GM19324 (cell line): ENCODE measurements at regions not wholly inside any gene's neighbourhood (a gene's known extent, or its start where the extent isn't known, plus 50 kb on each side); places are given as distances from the start of the nearest gene placed in this dataset.

ENCODE experiments used
- ATAC-seq: cut with Tn5 transposase; IDR thresholded peaks from one replicate; pipeline ENCODE4 v1.9.1; 2021; ENCODE audit warnings: mild to moderate bottlenecking, moderate library complexity; ENCODE audit not compliant: unreplicated experiment, low FRiP score

DNA sequence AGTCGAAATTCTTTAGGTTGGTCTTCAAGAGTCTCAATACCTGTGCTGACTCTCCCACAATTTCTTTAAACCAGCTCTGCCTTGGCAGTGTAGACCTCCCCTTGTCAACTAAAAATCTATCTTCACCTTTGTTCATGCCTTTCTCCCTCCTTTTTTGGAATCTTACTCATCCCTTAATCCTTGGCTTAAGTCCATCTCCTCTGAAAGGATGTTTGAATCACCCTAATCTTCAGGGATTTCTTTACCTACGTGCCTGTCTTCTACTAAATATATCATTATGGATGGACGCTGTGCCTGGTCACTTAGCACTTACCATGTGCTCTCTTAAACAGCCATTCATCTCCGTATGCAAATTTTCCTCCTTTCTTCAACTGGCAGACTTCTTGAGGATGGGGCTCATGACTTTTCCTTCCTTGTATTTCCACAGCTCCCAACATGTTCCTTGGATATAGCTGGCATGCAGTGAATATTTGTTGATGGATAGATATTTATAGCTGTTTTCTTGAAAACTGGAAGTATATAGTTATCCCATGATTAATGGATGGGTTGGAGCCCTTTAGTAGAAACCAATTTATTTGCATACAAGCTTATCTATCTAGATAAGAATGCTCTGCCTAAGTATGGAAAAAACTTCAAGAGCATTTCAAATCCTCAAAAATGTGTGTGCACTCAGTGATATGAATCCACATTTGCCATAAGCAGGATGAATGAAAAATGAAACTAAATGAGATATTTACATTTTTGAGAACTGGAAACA lies 166.6 kb downstream of the SPRY1 start:
- no peak for ATAC-seq

DNA sequence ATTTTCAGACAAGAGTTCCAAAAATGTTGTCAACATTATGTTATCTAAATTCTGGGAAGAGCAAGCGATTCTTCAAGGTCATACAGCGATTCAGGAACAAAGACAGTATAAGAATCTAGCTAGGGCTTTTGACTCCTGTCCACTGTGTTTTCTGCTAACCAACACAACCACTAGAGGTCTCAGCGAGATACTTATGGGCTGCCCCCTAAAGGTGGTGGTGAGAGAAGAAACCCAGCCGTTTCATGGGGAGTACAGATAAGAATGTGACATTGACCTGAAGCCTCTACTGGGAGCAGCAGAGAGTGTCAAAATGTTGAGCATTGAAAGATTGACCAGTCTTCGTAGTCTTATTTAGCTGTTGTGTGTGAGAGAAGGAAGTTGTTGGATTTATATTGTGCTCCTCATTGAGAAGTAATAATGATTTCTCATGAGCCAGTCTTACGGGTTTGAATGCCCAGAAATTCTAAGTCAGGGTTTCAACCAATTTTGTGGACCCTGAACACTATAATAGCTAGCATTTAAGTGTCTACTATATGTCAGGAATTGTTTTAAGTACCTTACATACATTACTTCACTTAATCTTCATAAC lies 168.3 kb downstream of the SPRY1 start:
- peak; percentile 98 for ATAC-seq

DNA sequence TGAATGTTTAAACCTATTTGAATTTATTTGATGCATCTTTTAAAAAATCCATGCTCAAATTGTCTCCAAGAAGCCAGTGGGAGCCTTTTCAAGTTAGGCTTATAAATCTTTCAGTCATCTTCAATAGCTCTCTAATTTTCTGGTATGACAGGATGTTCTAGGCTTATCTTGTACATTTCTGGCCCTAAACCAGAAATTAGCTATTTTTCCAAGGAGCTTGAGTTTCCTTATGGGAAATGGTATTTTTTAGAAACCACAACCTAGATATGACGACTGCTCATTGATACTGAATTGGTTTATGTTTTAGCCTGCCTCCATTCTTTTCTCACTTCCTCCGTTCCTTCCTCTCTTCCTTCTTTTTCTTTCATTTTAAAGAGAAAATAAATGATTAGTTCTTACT lies 172.3 kb downstream of the SPRY1 start:
- no peak for ATAC-seq

DNA sequence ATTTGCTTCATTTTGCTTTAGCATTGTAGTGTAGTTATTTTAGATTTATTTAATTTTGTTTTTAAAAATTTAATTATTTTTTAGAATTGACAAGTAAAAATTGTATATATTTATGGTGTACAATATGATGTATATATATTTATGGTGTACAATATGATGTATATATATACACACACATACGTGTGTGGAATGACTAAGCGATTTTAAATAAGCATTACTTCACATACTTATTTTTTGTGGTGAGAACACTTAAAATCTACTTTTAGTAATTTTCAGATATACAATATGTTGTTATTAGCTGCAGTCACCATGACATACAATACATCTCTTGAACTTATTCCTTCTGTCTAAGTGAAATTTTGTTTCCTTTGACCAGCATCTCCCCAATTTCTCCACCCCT lies 172.9 kb downstream of the SPRY1 start:
- no peak for ATAC-seq

DNA sequence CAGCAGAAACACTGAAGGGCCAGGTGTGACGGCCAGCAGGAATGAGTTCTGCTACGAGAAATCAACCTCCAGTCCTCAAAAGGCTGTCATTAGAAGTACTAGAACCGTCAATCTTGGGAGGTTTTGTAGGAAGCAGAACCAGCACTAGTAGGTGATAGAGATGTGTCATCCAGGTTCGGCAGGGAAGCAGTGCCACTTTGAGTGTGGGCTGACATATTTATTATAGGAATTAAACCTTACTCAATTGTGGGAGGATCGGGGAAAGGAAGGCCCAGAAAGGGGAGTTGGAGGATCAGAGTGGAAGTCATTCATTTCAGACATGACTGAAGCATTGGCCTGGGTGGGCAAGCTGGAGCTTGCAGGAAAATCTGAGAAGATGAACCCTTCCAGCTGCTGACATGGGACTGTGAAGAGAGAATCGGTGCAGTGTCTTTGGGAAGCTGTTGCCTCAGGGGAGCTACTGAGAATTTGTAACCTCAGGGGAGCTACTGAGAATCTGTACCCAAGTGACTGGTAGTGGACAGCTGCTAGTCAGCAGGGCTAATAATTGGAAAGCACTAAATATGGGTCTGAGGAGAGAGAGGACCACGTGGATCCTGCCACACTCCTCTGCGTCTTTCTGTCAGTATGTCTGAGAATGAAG lies 177.4 kb downstream of the SPRY1 start:
- no peak for ATAC-seq

DNA sequence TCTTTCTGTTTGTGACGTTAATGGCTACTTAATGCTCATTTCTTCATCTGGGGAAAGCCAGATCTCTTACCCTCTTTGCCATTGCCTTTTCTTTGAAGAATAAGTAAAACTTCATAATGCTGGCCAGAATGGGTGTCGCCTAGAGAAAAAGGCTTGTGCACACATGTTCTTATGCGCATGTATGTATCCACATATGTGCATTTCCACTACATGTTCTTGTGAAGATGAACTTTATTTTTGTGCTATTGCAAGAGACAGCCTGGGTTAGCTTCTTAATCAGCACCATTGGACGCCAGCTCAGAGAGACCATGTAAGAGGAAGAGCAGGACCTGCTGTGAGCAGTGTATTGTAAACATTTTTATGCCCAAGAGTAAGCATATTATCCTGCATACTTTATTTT lies 178.7 kb downstream of the SPRY1 start:
- no peak for ATAC-seq

DNA sequence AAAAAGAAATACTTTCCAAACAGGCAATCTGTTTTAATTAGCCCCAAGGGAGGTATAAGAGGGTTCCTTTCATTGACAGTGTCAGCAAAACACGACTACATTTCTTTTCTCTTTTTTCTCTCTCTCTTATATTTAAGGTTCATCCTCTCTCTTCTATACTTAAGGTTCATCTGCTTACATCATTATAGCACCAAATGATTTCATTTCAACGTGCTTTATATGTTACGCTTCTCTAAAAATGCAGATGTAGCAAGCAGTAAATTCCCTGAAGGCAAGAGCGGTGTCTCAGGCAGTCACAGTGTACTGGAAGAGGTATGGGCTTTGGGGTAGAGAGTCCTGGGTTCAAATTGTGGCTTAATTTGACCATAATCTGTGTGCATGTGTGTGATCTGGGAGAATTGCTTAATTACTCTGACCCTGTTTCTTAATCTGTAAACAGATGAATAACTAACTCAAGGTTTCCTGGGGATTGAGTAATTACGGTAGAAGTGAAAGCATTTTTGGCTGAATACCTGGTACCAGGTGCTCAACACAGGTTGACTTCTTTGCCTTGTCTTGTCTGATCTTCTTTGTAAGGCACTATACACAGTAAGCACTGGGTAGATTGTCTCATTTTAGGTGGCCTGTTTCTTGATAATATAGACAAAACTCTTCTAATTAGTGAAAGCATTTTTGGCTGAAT lies 180.8 kb downstream of the SPRY1 start:
- no peak for ATAC-seq

DNA sequence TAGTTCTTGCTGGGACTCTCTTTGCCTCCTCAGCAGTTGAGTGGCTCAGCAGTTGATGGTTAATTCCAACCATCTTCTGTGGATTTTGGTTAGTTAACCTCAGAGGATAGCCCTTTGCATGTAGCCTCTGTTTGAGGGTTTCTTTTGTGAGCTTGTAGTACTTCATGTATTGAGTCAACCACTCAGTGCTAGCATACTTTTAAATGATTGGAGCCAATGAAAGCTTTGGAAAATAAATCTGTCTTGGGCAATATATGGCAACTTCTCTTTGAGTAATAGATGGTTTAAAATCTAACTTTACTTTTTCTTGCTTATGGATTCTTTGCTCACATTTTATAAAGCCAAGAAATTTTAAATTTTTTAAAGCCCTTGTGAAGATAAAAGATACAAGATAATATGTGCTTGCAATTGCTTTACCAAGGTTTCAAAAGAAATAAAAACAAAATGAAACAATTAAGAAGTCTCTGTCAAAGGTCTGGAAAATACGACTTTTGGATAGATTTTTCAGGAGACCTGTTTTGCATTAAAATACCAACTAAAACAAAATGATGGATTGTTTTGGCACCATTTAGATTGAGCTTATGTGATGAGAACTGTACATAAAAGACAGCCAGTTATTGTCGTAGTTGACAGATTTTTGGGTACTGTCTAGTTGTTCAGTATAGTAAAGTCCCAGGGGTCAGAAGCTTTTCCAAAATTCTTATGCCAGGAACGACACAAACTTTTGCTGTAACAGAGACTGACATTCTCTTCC lies 181.9 kb downstream of the SPRY1 start:
- ATAC-seq, result no peak

DNA sequence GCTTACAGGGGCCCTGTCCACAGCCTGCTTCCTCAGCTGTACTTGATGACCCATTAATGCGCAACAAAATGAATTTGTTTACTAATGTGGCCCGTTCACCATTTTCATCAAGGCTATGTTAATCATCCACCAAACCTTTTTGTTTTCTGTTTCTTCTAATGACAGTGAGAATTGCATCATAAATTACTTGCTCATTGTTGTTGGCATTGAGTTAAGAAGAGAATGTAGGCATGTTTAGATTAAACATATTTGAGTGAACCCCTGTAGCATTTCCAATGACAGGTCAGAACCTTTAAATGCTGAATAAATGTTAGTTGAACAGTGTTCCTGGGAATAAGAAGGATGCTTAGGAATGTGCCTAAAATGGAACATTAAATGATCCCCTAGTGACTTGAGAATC lies 183.4 kb downstream of the SPRY1 start:
- ATAC-seq, result no peak

DNA sequence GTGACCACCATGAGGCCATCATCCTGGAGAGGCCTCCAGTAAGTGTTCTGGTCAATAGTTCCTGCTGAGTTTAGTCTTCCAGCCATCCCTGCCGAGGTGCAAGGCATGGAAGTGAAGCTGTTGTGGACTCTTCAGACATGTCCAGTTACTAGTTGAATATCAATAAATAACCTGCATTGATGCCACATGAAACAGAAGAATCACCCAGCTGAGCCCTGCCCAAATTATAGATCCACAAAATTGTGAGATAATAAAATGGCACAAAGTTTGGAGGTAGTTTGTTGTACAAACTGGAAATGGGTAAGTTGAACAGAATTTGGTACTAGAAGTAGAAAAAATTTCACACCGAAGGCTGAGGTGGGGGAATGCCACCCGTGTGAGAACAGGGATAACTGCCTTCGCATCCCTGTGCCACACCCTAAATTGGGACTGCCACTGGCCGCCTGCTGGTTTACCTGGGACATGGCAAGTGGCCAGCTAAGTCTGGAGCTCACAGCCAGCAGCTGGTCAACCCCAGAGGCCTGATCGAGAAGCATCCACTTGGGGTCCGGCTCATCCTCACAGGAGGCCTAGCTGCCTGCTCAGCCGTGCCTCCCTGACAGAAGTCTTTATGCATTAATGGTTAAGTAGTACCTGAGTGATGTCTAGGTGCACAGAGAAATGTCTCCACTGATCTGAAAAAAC lies 184.5 kb downstream of the SPRY1 start:
- ATAC-seq, result no peak

DNA sequence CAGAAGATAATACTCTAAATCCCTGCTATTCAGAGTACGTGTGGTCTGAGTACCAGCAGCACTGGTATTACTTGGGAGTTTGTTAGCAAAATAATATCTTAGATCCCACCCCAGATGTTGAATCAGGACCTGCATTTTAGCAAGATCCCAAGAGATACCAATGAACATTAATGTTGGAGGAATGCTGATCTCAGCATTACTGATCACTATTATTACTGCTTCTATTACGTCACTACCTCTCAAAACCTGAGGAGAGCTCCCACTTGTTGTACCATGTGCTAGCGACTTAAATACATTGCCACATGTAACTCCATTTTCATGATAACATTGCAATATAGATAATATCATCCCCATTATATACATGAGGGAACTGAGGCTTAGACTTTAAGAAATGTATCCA lies 185.2 kb downstream of the SPRY1 start:
- no peak for ATAC-seq

DNA sequence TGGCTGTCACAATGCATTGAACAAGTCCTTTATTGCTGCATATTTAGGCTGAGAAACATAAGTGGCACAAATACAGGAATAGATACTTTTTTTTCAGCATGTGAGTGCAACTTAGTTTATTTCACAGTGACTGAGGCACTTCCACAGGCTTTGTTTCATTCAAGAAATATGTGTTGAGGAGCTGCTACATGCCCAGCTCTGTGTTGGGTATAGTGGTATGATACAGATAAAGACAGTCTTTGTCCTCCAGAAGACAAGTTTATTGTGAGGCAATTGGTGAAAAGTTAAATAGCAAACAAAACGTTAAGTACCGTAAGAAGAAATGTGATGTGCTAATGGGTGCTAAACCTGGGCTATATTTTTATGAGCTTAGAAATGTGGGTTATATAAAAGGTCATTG lies 186.4 kb downstream of the SPRY1 start:
- ATAC-seq, result no peak

DNA sequence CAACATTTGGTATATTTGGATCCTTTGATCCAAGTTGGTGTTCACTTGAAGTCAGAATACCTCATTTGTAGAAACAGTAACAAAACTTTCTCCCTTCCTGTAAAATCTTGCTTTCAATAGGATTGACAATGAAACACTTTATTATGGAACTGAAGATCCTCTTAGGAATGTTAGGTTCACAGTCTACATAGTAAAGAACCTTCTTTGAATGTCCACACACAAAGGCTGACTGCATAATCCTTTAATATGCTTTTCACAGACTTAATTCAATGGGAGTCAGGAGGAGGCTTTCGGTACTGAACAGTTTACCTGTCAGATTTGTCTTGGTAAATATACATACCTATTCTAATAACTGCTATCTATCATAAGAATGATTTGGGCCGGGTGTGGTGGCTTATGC lies 188.5 kb downstream of the SPRY1 start:
- ATAC-seq, result no peak

DNA sequence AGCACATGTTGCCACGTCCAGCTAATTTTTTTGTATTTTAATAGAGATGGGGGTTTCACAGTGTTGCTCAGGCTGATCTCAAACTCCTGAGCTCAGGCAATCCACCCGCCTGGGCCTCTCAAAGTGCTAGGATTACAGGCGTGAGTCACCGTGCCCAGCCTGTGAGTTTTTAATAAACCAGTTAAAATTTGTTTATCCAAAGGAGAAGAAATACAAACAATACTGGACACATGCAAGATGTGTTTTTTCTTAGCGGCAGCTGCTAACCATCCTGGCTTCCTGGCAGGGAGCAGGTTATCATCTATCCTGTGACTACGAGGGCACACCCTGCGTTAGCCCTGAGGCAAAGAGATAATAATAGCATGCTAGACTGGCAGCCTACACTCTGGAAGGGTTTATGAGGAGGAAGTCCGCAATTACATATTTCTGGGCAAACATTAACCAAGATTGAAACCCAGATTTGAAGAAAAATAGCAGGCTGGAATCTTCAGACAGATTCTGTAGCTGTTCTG lies 191.4 kb downstream of the SPRY1 start:
- ATAC-seq, result no peak

DNA sequence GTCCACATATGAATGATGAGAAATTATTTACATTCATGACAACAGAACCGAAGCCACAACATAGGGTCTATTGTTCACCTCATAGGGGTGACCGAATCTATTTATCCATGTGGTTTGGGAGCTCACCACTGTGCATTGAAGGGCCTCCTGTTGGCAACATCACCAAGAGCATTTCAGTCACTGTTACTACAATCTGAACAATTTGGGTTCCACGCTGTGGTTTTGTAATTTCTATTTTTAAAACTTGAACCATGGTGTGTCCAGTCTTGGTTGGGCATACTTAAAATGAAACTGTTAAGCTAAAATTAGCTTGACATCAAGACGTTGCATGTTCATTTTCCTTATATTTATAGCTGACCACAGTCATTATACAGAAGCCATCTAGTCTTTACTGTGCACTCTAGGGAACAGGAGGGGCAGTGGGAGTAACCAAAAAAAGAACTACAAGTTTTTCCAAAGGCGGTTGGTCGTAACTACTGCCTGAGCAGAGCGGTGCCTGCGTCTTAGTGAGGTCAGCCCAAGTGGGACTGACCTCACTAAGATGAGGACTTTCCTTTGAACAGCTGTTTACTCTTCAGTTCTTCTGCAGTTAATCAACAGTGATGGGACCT lies 192.1 kb downstream of the SPRY1 start:
- peak; percentile 72 for ATAC-seq

DNA sequence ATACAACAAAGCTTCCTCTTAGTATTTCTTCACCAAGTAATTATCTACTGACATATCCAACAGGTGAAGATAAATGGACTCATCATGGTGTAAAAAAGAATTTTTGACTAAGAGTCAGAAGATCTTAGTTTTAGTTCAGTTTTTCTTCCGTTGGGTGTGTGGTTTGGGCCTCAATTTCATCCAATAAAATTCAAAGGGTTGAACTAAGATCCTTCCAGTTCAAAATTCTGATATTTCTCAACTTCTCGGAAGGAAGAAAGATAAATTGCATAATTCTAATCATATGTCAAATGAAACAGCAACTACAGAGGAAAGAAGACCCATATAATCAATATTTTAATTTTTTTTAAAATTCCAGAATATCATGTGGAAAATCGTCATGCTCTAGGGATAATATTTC lies 192.7 kb downstream of the SPRY1 start:
- no peak for ATAC-seq

DNA sequence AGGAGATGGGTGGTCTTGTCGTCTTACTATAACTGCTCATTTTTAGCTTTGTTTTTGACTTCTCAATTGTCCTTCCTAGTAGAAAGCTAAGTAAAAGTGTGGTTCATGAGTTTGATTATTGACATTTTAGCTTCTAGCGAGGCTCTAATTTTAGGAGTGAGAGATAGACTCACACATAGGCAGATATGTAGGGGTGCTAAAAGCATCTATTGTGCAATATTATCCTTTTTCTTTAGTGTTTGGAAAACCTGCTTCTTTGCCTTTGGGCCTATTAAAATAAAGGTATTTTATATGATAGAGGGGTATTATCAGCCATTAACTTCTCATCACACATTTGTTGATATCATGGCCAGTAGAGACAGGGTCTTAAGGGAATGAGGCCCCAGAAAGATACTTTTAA lies 195.3 kb downstream of the SPRY1 start:
- ATAC-seq, result no peak

DNA sequence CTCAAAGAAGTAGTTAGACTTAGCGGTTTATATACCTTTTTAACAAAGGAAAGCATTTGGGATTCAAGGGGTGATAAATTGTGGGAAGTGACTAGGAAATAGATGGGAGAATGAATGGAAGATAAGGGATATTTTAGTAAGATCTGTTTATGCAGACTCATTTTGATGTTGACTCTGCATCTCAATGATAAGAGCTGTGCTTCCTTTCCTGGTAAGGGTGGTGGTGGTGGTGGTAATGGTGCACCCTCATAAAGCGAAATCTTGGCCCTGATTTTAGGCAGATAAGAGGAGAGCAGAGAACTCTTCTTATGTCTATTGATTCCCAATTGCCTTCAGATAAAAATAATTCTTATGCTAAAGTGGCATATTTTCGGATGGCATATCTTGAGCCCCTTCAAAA lies 197.1 kb downstream of the SPRY1 start:
- no peak for ATAC-seq

DNA sequence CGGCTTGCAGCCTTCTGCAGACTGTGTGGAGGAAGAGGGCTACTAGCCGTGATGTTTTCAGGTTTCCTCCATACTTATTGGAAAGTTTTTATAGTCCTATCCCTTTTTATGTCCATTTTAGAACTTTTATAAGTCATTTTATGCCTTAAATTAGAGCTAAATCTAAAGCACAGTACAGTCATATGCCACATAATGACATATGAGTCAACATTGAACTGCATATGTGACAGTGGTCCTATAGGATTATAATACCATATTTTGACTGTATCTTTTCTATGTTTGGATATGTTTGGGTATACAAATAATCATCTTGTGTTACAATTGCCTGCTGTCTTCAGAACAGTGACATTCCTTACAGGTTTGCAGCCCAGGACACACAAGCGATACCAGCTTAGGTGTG lies 200.2 kb downstream of the SPRY1 start:
- no peak for ATAC-seq

DNA sequence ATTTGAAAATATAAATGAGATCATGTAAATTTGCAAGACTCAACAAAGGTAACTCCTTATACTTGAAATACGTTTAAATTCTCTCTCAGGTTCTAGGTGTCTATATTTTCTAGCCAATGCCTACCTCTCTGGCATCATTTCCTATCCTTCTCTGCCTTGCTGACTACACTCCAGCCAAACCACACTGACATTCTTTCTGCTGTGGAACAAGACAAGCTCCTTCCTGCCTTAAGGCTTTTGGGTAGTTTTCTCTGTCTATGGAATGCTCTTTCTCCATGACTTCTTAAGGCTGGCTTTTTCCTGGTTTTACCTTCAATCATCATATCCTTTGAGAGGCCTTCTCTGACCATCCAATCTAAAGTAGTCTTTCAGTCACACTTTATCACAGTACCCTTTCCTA lies 201.0 kb downstream of the SPRY1 start:
- no peak for ATAC-seq
